ENCODE measurements at regions not wholly inside any gene's neighbourhood (a gene's known extent, or its start where the extent isn't known, plus 50 kb on each side); places are given as distances from the start of the nearest gene placed in this dataset.

GRCh38 chr17:77478281-77478680 lies 337.5 kb downstream of the SEC14L1 start:
- DNase-seq = no peak

GRCh38 chr17:77478899-77479298 lies 338.1 kb downstream of the SEC14L1 start:
- no peak for DNase-seq

- peak; percentile 77 for DNase-seq
Measured at GRCh38 chr17:77479372-77480198, 338.8 kb downstream of the SEC14L1 start.

GRCh38 chr17:77480199-77480508 lies 339.4 kb downstream of the SEC14L1 start:
- no peak for DNase-seq

- no peak for DNase-seq
Measured at GRCh38 chr17:77480509-77481215, 339.9 kb downstream of the SEC14L1 start.

- no peak for DNase-seq
Measured at GRCh38 chr17:77481476-77482374, 341.0 kb downstream of the SEC14L1 start.

- no peak for DNase-seq
Measured at GRCh38 chr17:77482375-77483127, 341.8 kb downstream of the SEC14L1 start.

GRCh38 chr17:77483128-77483598 lies 342.4 kb downstream of the SEC14L1 start:
- no peak for DNase-seq

GRCh38 chr17:77484111-77484510 lies 343.3 kb downstream of the SEC14L1 start:
- no peak for DNase-seq

GRCh38 chr17:77485089-77485833 lies 344.5 kb downstream of the SEC14L1 start:
- DNase-seq = no peak

GRCh38 chr17:77487211-77487629 lies 346.5 kb downstream of the SEC14L1 start:
- no peak for DNase-seq

GRCh38 chr17:77487677-77488530 lies 347.1 kb downstream of the SEC14L1 start:
- DNase-seq = no peak

- DNase-seq = no peak
Measured at GRCh38 chr17:77488531-77489238, 347.9 kb downstream of the SEC14L1 start.

- no peak for DNase-seq
Measured at GRCh38 chr17:77489239-77489892, 348.6 kb downstream of the SEC14L1 start.

- peak; percentile 80 for DNase-seq
Measured at GRCh38 chr17:77489893-77490255, 349.1 kb downstream of the SEC14L1 start.

GRCh38 chr17:77490361-77491183 lies 349.8 kb downstream of the SEC14L1 start:
- DNase-seq = no peak

GRCh38 chr17:77491921-77492445 lies 351.2 kb downstream of the SEC14L1 start:
- DNase-seq = peak; percentile 39
